ENCODE measurements at regions not wholly inside any gene's neighbourhood (a gene's known extent, or its start where the extent isn't known, plus 50 kb on each side); places are given as distances from the start of the nearest gene placed in this dataset.

DNA sequence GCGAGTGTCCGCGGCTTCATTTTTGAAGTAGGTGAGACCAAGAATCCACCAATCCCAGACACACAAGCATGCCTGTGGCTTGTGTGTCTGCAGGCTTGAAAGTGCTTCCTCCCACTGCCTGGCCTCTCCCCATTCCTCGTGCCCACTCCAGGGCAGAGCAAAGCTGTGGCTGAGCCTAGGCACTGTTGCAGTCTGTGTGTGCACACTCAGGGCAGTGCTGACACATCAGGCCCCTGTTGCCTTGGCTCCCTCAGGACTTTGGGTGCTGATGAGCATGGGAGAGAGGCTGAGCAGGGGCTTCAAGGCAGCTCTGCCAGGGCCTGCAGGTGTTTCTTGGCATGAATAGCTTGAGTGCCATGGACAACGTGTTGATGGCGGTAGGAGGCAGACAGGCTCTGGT is 776.7 kb downstream of the CDH11 start:
- TF ChIP-seq CTCF (IDR thresholded peaks at IDR 0.05) = no peak
- TF ChIP-seq POLR2A (IDR thresholded peaks at IDR 0.05) = no peak

Measured in testis (tissue), 2 donors.